KOPT-K1 (cell line): ENCODE measurements at regions not wholly inside any gene's neighbourhood (a gene's known extent, or its start where the extent isn't known, plus 50 kb on each side); places are given as distances from the start of the nearest gene placed in this dataset.

Experiments used
- H3K27ac ChIP-seq: fragments of 200-600 bp; sonication (generic); 2 replicates; pipeline ENCODE4 v1.5.1; 2016; ENCODE audit warnings: antibody characterized with exemption, mild to moderate bottlenecking, low read depth, low read length; ENCODE audit not compliant: poor library complexity, severe bottlenecking
- H3K36me3 ChIP-seq: fragments of 200-600 bp; sonication (generic); 2 replicates; pipeline ENCODE4 v1.5.1; 2017; ENCODE audit warnings: antibody characterized with exemption, mild to moderate bottlenecking, low read length, moderate library complexity; ENCODE audit not compliant: insufficient read depth
- H3K9me3 ChIP-seq: fragments of 200-600 bp; sonication (generic); 2 replicates; pipeline ENCODE4 v1.5.1; 2017; ENCODE audit warnings: antibody characterized with exemption, low read length, mild to moderate bottlenecking; ENCODE audit not compliant: insufficient read depth, poor library complexity, severe bottlenecking

DNA sequence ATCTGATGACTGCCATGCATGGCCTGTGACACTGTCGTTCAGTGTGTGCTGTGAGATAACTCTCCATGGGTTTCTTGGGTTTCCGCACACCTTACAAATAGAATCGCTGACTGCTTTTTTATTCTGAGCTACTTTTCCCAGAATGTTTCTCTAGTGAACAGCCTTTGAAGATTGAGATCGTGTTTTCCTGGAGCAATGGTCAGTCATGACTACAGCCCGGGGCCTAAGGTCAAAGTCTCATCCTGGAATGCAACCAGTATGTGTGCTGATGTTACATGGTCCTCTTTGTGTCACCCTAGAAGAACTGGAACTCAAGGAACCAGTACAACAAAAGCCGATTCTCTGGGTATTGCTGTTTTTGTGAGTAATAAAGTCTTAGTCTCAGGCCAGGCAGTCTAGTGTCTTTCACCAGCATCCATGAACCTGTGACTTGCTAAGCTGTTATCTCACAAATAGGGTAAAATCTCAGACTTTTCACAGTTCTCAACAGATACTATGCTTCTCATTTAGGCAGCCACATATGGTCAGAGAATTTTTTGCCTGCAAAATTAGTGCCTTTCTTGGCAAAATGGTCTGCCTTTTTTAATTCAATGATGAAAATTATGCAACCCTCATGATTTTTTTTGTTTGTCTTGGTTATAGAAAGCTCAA, 124.9 kb upstream of the PIEZO2 start:
- no peaks in the 10 kb centered on the region for H3K36me3 ChIP-seq
- no peaks in the 10 kb centered on the region for H3K9me3 ChIP-seq
- H3K27ac ChIP-seq = no peak overlapping the region

DNA sequence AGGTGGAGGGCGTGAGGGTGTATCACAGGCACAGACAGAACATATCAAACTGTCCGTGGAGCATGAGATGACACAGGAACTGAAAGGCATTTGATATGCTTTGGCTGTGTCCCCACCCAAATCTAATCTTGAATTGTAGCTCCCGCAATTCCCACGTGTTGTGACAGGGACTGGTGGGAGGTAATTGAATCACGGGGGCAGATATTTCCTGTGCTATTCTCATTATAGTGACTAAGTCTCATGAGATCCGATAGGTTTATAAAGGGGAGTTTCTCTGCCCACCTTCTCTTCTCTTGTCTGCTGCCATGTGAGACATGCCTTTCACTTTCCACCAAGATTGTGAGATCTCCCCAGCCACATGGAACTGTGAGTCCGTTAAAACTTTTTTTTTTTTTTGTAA, 123.1 kb upstream of the PIEZO2 start:
- Histone ChIP-seq H3K9me3 (no peaks in the 10 kb centered on the region), H3K27ac (no peak overlapping the region), H3K36me3 (no peaks in the 10 kb centered on the region)

DNA sequence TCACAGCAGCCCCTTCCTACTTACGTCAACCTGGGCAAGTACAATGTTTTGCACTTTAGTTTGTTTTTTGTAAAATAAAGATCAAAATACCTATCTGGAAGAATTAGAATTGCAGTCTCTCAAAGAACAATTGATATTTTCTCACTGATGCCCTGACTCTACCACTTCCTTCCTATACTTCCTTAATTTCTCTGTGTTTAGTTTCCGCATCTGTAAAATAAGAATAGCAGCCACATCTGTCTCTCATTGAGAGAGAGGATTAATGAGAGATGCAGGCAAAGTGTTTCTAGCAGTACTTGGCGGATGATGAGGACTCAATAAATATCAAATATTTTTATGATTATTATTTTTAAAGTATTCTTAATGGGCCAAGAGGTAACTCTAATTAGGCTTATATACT, 122.6 kb upstream of the PIEZO2 start:
- H3K9me3 ChIP-seq = no peaks in the 10 kb centered on the region
- H3K27ac ChIP-seq = no peak overlapping the region
- H3K36me3 ChIP-seq = no peaks in the 10 kb centered on the region

DNA sequence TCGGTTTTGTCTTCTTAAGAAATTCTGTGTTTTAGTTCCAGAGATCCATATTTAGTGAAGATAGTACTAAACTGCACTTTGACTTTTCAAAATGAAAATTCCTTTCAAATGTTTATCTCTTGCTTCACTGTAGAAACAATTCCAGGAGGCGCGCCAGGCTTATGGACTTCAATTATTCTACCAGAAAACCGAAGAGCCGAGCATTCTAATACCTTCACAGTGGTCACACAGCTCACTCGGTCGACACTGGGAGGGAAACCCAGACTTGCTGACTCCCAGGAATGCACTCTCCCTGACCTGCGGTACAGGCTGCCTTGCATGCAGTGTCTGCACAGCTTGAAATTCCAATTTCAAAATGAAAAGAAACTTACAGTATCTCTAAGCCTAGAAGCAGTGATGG, 119.9 kb upstream of the PIEZO2 start:
- no peaks in the 10 kb centered on the region for H3K36me3 ChIP-seq
- H3K9me3 ChIP-seq = peaks cover 4% of the 10 kb centered on the region
- H3K27ac ChIP-seq = no peak overlapping the region

DNA sequence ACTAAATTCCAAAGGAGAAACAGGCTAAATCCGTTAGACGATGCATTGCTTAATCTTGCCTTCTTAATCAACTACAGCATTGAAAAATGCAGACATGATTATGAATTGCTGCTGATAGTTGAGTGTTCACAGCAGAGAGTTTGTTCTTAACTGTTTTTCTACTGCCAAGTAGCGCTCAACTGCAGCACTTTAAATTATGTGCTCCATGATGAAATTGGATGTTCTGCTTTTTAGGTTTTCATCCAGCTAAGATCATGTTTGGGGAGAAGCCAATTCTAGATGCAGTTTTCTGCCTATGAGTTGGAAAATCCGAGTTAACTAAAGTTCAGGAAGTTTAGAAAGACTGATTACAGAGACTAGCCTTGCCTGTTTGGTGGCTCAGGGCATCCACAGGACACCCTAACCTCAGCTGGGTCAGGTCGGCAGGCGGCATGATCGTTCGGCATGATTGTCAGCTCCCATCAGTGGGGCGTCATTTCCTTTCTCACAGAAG, 119.4 kb upstream of the PIEZO2 start:
- Histone ChIP-seq H3K9me3 (peaks cover 9% of the 10 kb centered on the region), H3K27ac (no peak overlapping the region), H3K36me3 (no peaks in the 10 kb centered on the region)

DNA sequence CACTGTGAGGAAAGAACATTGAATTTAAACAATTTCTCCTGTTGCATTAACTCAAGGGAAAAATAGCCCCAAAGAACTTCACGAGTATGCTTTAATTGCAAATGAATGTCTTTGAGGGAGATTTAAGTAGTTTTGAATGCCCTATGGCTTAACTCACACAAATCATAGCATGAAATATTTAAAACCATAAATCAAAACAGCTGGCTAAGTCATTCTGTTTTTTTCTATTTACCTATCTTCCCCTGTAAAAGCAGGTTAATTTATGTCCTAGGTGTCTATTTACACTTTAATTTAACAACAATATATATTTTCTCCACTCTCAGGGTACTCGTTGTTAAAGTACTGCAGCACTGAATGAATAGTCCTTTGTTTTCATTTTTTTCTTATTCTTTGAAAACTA, 118.8 kb upstream of the PIEZO2 start:
- Histone ChIP-seq H3K27ac (no peak overlapping the region), H3K36me3 (no peaks in the 10 kb centered on the region), H3K9me3 (peaks cover 12% of the 10 kb centered on the region)

DNA sequence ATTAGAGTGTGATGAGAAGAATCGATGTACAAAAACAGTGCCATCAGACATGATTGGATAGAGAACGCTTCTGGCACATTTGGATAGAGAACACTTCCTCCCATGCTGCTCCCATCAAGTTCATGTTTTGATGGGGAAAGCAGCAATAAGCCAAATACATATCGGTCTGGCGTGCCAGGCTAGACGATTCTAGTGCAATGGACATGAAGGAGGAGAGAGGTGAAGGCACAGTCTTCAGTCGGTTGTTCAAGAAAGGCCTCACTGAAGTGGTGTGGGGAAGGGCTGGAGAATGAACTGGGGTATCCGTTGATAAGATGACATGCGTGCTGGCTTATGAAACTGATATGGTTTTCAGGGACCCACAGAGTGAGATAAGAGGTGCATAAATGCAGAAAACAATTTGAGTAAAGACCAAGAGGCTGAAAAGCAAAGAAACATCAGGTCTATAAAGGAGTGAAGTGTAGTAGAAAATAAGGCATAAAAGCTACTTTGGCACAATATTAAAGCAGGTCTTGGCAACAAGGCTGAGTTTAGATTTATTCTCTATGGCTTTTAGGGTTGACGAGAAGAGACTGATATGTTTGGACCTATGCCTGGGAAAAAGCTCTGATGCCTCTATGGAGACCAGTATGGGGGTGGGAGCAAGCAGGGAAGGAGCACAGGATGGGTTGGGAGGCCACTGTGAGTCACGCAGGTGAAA, 117.6 kb upstream of the PIEZO2 start:
- peaks cover 12% of the 10 kb centered on the region for H3K9me3 ChIP-seq
- H3K27ac ChIP-seq = no peak overlapping the region
- H3K36me3 ChIP-seq = no peaks in the 10 kb centered on the region

DNA sequence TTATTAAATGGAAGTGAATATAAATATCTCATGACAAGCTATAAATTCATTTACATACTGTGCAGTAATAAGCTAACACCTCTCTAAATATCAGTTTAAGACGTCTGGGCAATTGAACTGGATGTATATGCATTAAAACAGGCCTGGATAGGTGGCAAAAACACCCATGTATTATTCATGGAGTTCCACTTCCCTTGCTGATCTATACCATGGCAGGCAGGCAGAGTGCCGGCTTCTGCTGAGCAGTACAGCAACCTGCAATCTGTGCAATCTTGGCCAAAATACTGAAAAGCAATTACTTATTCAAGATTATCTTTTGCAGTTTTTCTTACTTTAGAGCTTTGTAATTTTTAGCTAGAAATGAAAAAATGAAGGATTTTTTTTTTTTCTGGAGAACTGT, 112.1 kb upstream of the PIEZO2 start:
- Histone ChIP-seq H3K27ac (no peak overlapping the region), H3K36me3 (no peaks in the 10 kb centered on the region), H3K9me3 (peaks cover 12% of the 10 kb centered on the region)

DNA sequence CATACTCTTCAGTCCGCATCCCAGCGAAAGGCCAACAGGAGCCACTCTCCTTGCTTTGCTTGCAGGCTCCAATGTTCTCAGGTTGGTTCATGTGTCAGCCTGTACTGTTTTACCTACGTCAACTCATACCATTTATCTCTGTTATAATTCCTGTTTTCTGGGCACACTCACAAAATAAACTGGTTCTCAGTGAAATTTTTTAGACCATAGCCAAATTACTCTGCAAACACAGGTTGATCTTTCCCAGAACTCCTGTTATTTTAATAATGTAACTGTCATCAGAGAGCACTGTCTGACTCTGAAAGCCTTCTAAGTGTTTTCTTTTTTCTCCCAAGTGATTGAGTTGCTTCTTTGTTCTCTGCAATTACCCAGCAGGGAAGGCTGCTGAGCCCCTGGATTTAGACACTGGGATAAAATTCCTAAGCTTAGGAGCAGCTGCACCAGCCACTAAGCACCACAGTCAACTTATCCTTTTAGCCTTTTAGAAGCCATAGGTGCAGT, 111.6 kb upstream of the PIEZO2 start:
- Histone ChIP-seq H3K27ac (no peak overlapping the region), H3K36me3 (no peaks in the 10 kb centered on the region), H3K9me3 (peaks cover 12% of the 10 kb centered on the region)

DNA sequence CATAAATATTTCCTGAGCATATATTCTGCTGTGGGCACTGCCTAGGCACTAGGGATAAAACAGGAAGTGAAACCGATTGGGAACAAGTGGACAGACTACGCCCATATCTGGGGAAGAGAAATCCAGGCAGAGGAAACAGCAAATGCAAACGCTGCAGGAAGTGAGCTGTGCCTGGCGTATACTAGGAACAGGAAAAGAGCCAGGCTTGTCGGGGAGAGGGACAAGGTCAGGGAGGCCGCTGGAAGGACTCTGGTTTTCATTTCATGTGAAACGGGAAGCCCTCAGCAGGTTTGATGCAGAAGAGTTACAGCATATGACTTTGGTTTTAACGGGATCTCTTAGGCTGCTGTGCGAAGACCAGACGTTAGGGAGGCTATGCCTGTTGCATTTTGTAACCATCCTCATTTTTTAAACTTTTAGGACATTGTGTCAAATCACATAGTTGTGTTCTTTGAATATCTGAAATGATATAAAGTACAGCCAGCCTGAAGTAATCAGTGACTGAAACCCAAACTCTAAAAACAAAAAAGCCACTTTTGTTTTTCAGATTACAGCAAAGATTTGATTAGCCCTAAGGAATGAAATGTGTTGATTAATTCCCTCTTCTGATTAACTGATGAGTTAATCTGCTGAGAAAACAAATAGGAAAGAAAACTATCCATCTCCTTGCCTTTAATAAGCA, 110.2 kb upstream of the PIEZO2 start:
- H3K27ac ChIP-seq = no peak overlapping the region
- no peaks in the 10 kb centered on the region for H3K36me3 ChIP-seq

DNA sequence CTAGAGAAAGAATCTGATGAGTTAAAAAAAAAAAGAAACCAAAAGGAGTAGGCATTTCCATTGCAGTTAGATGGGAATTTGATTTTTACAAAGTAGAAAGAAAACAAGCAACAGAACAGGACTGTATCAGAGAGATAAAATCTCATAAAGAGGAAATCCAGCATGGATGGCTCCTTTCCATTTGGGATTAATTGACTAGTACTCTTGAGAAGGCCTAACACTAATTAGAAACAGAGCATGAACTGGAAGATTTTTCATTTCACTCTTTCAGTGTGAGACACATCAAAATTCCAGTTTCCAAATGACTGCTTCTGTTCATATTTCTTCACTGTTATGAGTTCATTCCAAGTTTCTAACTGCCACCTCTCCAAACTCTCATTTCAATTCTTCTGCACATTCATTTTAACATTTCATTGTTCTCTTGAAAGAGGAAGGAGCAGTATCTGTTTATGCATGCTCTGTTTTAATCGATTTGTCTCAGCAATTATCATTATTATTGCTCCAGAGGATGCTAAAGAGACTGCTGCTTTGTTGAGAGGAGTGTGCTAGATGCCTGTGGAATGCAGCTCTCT, 108.8 kb upstream of the PIEZO2 start:
- H3K36me3 ChIP-seq = no peaks in the 10 kb centered on the region
- no peaks in the 10 kb centered on the region for H3K9me3 ChIP-seq
- no peak overlapping the region for H3K27ac ChIP-seq

More for the DNA sequence above, 110.2 kb upstream of the PIEZO2 start:
- peaks cover 12% of the 10 kb centered on the region for H3K9me3 ChIP-seq

DNA sequence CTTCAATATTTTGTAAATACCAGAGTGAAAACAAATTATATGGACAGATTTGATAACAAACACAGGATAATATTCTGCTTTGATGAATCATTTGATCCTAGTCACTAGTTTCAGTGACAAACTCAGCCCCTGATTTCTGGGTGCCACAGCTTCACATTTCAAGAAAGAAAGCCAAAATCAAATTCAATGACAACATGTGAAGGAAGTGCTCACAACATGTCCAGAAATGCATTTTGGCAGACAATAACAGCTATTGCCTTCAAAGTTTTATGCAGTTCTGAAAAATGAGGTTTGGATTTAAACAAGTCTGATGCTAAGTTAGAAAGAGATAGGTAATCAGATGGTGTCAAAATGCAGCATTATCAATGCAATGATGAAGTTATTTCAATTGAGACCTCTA, 106.9 kb upstream of the PIEZO2 start:
- H3K36me3 ChIP-seq = no peaks in the 10 kb centered on the region
- no peak overlapping the region for H3K27ac ChIP-seq
- no peaks in the 10 kb centered on the region for H3K9me3 ChIP-seq

DNA sequence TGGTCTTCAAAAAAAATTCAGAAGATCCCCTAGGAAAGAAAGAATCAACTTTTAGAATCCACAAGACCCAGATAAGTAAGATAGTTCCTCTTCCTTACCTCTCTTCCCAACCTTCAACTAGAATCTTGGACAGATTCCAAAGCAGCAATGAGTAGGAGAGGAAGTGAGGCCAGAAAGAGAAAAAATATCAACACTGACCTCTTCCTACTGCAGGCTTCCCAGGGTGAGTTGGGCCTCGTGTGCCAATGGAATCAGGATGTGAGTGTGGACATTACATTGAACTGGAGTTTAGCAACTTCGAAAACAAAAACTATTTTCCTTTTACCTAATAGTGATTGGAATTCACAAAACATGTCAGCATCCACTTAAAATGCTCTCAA, 102.5 kb upstream of the PIEZO2 start:
- Histone ChIP-seq H3K27ac (no peak overlapping the region), H3K36me3 (no peaks in the 10 kb centered on the region), H3K9me3 (no peaks in the 10 kb centered on the region)

DNA sequence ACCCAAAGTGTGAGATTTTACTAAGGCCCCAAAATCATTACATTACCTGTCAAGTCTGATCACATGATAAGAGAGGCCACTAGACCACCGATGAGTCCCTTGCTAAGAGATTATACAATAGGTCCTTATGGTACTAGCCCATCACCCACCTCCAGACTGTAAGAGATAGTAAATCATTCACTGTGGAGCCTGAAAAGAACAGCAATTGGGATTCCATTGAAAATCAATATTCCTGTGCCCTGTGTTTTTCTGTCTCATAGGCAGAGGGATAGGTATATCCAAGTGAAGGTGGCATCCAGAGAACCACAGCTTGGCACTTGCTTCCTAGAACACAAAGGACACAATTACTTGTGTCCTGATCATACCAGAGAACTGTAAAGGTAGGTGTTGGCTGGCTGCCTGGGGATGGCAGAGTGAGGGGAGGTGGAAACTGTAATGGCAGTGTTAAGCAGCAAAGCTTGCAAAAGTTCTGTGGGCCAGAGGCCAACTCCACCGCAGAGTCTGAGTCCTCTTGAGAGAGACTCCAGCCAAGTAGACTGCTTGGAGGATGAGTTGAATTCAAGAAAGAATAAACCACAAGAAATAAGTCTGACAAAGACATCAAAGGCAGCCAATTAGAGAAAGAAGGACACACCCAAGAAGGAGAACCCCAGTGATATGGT, 102.0 kb upstream of the PIEZO2 start:
- Histone ChIP-seq H3K36me3 (no peaks in the 10 kb centered on the region), H3K27ac (no peak overlapping the region), H3K9me3 (no peaks in the 10 kb centered on the region)

DNA sequence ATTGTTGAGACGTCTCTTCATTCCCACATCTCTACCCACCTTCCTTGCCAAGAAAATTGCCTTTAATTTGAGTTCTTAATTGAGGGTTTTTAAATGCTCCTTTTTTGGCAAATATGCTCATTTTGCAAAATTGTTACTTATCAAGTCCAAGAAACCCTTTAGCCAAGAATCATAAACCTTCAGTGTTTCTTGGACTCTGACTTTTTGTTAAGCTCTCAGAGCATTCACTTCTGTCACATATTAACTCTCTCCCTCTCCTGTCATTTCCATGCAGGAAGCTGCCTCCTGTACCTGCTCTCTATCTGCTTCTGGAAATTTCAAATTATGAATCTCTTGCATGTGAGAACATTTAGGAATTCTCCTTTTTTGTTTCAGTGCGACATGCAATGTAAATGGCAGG, 100.0 kb upstream of the PIEZO2 start:
- H3K9me3 ChIP-seq = no peaks in the 10 kb centered on the region
- no peak overlapping the region for H3K27ac ChIP-seq
- no peaks in the 10 kb centered on the region for H3K36me3 ChIP-seq
